Sciatic nerve (tissue), 2 donors: ENCODE measurements at regions not wholly inside any gene's neighbourhood (a gene's known extent, or its start where the extent isn't known, plus 50 kb on each side); places are given as distances from the start of the nearest gene placed in this dataset.
"Not testable (repeated sequence)": the region's sequence is repeated elsewhere in the genome, so short reads cannot be mapped to it uniquely, and the experiment has no call there.

Source experiments
- ATAC-seq: fragments of 200-7000 bp; cut with Tn5 transposase; one replicate; pipeline ENCODE4 v1.9.1; 2020; ENCODE audit warnings: mild to moderate bottlenecking, moderate library complexity
- DNase-seq: peaks from one replicate; pipeline ENCODE4 v3.0.0-alpha.2; 2020; ENCODE audit warnings: low spot score
- intact Hi-C: fragments of 100-400 bp; cut with DNase I; formaldehyde crosslinking; loops from one replicate; pipeline ENCODE4 v1.14.2; 2022
- donor health status: DM: no; HTN: no; CAD: no.
- donor health status: DM: no; HTN: no; CAD: no.

- DNase-seq: no peak
- intact Hi-C loops: no loop called here
- no peak for ATAC-seq
Observed at GRCh38 chr5:89086390-89087086, 203.6 kb upstream of the MEF2C start.

GRCh38 chr5:89083791-89084190 lies 200.8 kb upstream of the MEF2C start:
- DNase-seq (no peak), ATAC-seq (no peak)
- intact Hi-C loops: no loop called here

- no peak for ATAC-seq
- DNase-seq: no peak
- intact Hi-C loops: no loop called here
Observed at GRCh38 chr5:89081360-89081759, 198.4 kb upstream of the MEF2C start.

- no peak for DNase-seq
- no peak for ATAC-seq
- intact Hi-C loops: no loop called here
Observed at GRCh38 chr5:89080467-89081116, 197.6 kb upstream of the MEF2C start.

GRCh38 chr5:89072842-89073672 lies 190.1 kb upstream of the MEF2C start:
- DNase-seq (no peak), ATAC-seq (no peak)
- intact Hi-C loops: no loop called here

- ATAC-seq (no peak), DNase-seq (no peak)
- intact Hi-C loops: no loop called here
Observed at GRCh38 chr5:89071941-89072331, 189.0 kb upstream of the MEF2C start.

- ATAC-seq: no peak
- no peak for DNase-seq
- intact Hi-C loops: no loop called here
Observed at GRCh38 chr5:89071101-89071940, 188.3 kb upstream of the MEF2C start.

- intact Hi-C loops: no loop called here
- DNase-seq: no peak
- no peak for ATAC-seq
Observed at GRCh38 chr5:89069591-89069990, 186.6 kb upstream of the MEF2C start.

- DNase-seq (no peak), ATAC-seq (no peak)
- intact Hi-C loops: no loop called here
Observed at GRCh38 chr5:89067362-89067761, 184.4 kb upstream of the MEF2C start.

- ATAC-seq: no peak
- intact Hi-C loops: no loop called here
Observed at GRCh38 chr5:89065919-89066318, 182.9 kb upstream of the MEF2C start.

GRCh38 chr5:89064736-89065135 lies 181.8 kb upstream of the MEF2C start:
- DNase-seq: no peak
- intact Hi-C loops: no loop called here
- no peak for ATAC-seq

More at GRCh38 chr5:89065919-89066318, 182.9 kb upstream of the MEF2C start:
- DNase-seq: no peak

GRCh38 chr5:89064054-89064453 lies 181.1 kb upstream of the MEF2C start:
- intact Hi-C loops: no loop called here
- no peak for DNase-seq
- no peak for ATAC-seq

- ATAC-seq (no peak), DNase-seq (no peak)
- intact Hi-C loops: no loop called here
Observed at GRCh38 chr5:89060768-89061167, 177.8 kb upstream of the MEF2C start.

- DNase-seq (no peak), ATAC-seq (no peak)
- intact Hi-C loops: no loop called here
Observed at GRCh38 chr5:89059274-89059673, 176.3 kb upstream of the MEF2C start.

- intact Hi-C loops: no loop called here
- ATAC-seq (no peak), DNase-seq (no peak)
Observed at GRCh38 chr5:89055695-89056085, 172.7 kb upstream of the MEF2C start.

- intact Hi-C loops: no loop called here
- DNase-seq: no peak
- no peak for ATAC-seq
Observed at GRCh38 chr5:89055015-89055694, 172.2 kb upstream of the MEF2C start.

- intact Hi-C loops: no loop called here
- DNase-seq (no peak), ATAC-seq (no peak)
Observed at GRCh38 chr5:89053547-89053946, 170.6 kb upstream of the MEF2C start.

GRCh38 chr5:89050062-89050461 lies 167.1 kb upstream of the MEF2C start:
- intact Hi-C loops, DNase-seq, ATAC-seq: not testable (repeated sequence)

- DNase-seq (no peak), ATAC-seq (no peak)
- intact Hi-C loops: no loop called here
Observed at GRCh38 chr5:89047571-89047970, 164.6 kb upstream of the MEF2C start.
